HepG2 (cell line): ENCODE measurements at regions not wholly inside any gene's neighbourhood (a gene's known extent, or its start where the extent isn't known, plus 50 kb on each side); places are given as distances from the start of the nearest gene placed in this dataset.

Experiments
- DNMT3B ChIP-seq: conservative IDR thresholded peaks from 2 replicates; pipeline ENCODE4 v1.6.1; 2016; ENCODE audit warnings: missing biosample characterization, control low read depth
- FOXA3 ChIP-seq: IDR thresholded peaks from 2 replicates; pipeline ENCODE4 v1.6.1; 2016; ENCODE audit warnings: missing genetic modification reagents, missing compliant biosample characterization
- NFE2 ChIP-seq: sonication (generic); formaldehyde crosslinking; IDR thresholded peaks from 2 replicates; pipeline ENCODE4 v1.4.0; 2020; ENCODE audit warnings: missing genetic modification reagents
- SP140L ChIP-seq: sonication (generic); formaldehyde crosslinking; IDR thresholded peaks from 2 replicates; pipeline ENCODE4 v1.4.0; 2020; ENCODE audit warnings: missing genetic modification reagents, borderline replicate concordance
- SRF ChIP-seq: IDR thresholded peaks from 2 replicates; pipeline ENCODE4 v1.6.1; 2011; ENCODE audit warnings: mild to moderate bottlenecking, low read depth, low read length, moderate library complexity
- SYNCRIP ChIP-seq: fragments of 200-400 bp; formaldehyde crosslinking; IDR thresholded peaks from 2 replicates; pipeline ENCODE4 v1.6.1; 2018; ENCODE audit warnings: mild to moderate bottlenecking, low read depth, low read length; ENCODE audit not compliant: insufficient read depth
- ZBTB20 ChIP-seq: sonication (generic); formaldehyde crosslinking; IDR thresholded peaks from 2 replicates; pipeline ENCODE4 v1.8.1; 2023; ENCODE audit warnings: missing genetic modification reagents, low read depth, mild to moderate bottlenecking, borderline replicate concordance
- ZFY ChIP-seq: sonication (generic); formaldehyde crosslinking; IDR thresholded peaks from 2 replicates; pipeline ENCODE4 v1.4.0; 2020; ENCODE audit warnings: missing genetic modification reagents
- ZNF275 ChIP-seq: sonication (generic); formaldehyde crosslinking; IDR thresholded peaks from 2 replicates; pipeline ENCODE4 v1.8.0; 2022; ENCODE audit warnings: missing genetic modification reagents, mild to moderate bottlenecking, inconsistent platforms, borderline replicate concordance
- ZNF326 ChIP-seq: sonication (generic); formaldehyde crosslinking; IDR thresholded peaks from 2 replicates; pipeline ENCODE4 v1.4.0; 2020; ENCODE audit warnings: missing genetic modification reagents, borderline replicate concordance
- ZNF546 ChIP-seq: sonication (generic); formaldehyde crosslinking; conservative IDR thresholded peaks from 2 replicates; pipeline ENCODE4 v1.8.1; 2023; ENCODE audit warnings: mild to moderate bottlenecking, missing genetic modification reagents
- ZNF710 ChIP-seq: sonication (generic); formaldehyde crosslinking; IDR thresholded peaks from 2 replicates; pipeline ENCODE4 v1.5.0; 2020; ENCODE audit warnings: mild to moderate bottlenecking, missing genetic modification reagents, borderline replicate concordance
- ZNF773 ChIP-seq: sonication (generic); formaldehyde crosslinking; IDR thresholded peaks from 2 replicates; pipeline ENCODE4 v1.4.0; 2020; ENCODE audit warnings: missing genetic modification reagents, borderline replicate concordance
- TF ChIP-seq, protein P1 (sequence below): sonication (generic); formaldehyde crosslinking; IDR thresholded peaks from one replicate; pipeline ENCODE4 v1.5.1; 2020; ENCODE audit warnings: mild to moderate bottlenecking, missing genetic modification reagents; ENCODE audit errors: not compliant biosample characterization
- TF ChIP-seq, protein P2 (sequence below): sonication (generic); formaldehyde crosslinking; IDR thresholded peaks from 2 replicates; pipeline ENCODE4 v1.4.0; 2020; ENCODE audit warnings: low read depth, mild to moderate bottlenecking, missing genetic modification reagents

DNA sequence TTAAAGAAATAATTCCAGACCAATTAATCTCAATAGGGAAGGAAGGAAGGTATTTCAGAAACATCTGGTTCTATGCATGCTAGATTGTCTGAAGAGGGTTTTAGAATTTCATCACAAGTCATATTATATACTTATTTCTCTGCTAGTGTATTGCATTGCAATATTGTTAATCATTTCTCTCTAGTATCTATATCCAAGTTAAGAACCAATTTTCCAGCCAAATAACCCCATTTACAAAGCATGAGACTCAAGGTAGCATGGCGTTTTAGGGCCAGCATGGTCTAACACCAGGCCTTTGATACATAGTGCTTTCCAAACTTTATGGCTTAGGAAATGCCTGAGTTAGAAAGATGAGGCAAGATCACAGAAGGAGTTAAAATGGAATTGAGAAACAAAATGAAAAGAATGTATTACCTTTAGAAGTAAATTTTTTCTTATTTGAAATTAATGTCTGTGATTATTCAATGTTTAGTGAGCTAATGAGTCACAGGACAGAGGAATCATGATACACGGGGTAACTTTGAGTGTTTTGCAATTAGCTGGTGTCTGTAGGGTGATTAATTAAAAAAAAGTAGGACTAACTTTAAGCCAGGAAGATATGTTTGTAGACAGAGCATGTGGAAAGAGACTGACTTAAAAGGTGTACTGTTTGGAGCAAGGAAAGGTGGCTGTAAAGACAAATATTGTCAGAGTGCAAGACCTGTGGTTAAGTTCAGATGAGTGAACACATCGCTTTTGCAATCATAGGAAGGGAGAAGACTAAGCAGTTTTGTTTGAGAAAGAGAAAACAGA, 1006.2 kb upstream of the CITED2 start (continued):
- TF ChIP-seq, protein P1, sequence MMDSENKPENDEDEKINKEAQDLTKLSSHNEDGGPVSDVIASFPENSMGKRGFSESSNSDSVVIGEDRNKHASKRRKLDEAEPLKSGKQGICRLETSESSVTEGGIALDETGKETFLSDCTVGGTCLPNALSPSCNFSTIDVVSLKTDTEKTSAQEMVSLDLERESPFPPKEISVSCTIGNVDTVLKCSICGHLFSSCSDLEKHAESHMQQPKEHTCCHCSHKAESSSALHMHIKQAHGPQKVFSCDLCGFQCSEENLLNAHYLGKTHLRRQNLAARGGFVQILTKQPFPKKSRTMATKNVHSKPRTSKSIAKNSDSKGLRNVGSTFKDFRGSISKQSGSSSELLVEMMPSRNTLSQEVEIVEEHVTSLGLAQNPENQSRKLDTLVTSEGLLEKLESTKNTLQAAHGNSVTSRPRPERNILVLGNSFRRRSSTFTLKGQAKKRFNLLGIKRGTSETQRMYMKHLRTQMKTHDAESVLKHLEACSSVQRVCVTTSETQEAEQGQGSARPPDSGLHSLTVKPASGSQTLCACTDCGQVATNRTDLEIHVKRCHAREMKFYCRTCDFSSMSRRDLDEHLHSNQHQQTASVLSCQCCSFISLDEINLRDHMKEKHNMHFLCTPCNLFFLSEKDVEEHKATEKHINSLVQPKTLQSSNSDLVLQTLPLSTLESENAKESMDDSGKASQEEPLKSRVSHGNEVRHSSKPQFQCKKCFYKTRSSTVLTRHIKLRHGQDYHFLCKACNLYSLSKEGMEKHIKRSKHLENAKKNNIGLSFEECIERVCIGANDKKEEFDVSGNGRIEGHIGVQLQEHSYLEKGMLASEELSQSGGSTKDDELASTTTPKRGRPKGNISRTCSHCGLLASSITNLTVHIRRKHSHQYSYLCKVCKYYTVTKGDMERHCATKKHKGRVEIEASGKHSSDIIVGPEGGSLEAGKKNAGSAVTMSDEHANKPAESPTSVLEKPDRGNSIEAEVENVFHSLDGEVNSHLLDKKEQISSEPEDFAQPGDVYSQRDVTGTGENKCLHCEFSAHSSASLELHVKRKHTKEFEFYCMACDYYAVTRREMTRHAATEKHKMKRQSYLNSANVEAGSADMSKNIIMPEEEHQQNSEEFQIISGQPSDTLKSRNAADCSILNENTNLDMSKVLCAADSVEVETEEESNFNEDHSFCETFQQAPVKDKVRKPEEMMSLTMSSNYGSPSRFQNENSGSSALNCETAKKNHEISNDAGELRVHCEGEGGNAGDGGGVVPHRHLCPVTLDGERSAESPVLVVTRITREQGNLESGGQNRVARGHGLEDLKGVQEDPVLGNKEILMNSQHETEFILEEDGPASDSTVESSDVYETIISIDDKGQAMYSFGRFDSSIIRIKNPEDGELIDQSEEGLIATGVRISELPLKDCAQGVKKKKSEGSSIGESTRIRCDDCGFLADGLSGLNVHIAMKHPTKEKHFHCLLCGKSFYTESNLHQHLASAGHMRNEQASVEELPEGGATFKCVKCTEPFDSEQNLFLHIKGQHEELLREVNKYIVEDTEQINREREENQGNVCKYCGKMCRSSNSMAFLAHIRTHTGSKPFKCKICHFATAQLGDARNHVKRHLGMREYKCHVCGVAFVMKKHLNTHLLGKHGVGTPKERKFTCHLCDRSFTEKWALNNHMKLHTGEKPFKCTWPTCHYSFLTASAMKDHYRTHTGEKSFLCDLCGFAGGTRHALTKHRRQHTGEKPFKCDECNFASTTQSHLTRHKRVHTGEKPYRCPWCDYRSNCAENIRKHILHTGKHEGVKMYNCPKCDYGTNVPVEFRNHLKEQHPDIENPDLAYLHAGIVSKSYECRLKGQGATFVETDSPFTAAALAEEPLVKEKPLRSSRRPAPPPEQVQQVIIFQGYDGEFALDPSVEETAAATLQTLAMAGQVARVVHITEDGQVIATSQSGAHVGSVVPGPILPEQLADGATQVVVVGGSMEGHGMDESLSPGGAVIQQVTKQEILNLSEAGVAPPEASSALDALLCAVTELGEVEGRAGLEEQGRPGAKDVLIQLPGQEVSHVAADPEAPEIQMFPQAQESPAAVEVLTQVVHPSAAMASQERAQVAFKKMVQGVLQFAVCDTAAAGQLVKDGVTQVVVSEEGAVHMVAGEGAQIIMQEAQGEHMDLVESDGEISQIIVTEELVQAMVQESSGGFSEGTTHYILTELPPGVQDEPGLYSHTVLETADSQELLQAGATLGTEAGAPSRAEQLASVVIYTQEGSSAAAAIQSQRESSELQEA (CRISPR knock-in tag) = no peak
- TF ChIP-seq ZNF275 (CRISPR knock-in tag) = no peak
- TF ChIP-seq SYNCRIP = no peak
- TF ChIP-seq, protein P2, sequence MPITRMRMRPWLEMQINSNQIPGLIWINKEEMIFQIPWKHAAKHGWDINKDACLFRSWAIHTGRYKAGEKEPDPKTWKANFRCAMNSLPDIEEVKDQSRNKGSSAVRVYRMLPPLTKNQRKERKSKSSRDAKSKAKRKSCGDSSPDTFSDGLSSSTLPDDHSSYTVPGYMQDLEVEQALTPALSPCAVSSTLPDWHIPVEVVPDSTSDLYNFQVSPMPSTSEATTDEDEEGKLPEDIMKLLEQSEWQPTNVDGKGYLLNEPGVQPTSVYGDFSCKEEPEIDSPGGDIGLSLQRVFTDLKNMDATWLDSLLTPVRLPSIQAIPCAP (CRISPR knock-in tag) = no peak
- TF ChIP-seq ZNF773 (CRISPR knock-in tag) = no peak
- no peak for TF ChIP-seq SRF
- TF ChIP-seq NFE2 (CRISPR knock-in tag) = no peak
- no peak for TF ChIP-seq ZNF326 (CRISPR knock-in tag)
- TF ChIP-seq SP140L (CRISPR knock-in tag) = 0 out of 2 replicates have a peak, but pooled peaks have one; percentile 45
- TF ChIP-seq ZFY = no peak
- TF ChIP-seq ZNF710 (CRISPR knock-in tag) = peak; percentile 100
- no peak for TF ChIP-seq ZNF546 (CRISPR knock-in tag)
- peak; percentile 97 for TF ChIP-seq FOXA3 (CRISPR knock-in tag)
- no peak for TF ChIP-seq DNMT3B (CRISPR knock-in tag)
- TF ChIP-seq ZBTB20 (CRISPR knock-in tag) = no peak
